Activated CD8-positive, alpha-beta T cell treated with anti-CD3 and anti-CD28 coated beads for 36 hours (primary cell): ENCODE measurements at regions not wholly inside any gene's neighbourhood (a gene's known extent, or its start where the extent isn't known, plus 50 kb on each side); places are given as distances from the start of the nearest gene placed in this dataset.
A peak's percentile ranks its signal among the peaks of the same experiment; 100 is the strongest.

Source experiments
- ATAC-seq: fragments of 200-7000 bp; cut with Tn5 transposase; one replicate; pipeline ENCODE4 v1.10.0; 2021; ENCODE audit warnings: mild to moderate bottlenecking, moderate library complexity
- CTCF ChIA-PET: fragments of 350-600 bp; sonication (Branson Sonifier 250); formaldehyde crosslinking; loops from one replicate; lab custom pipeline; 2021; ENCODE audit warnings: antibody characterized with exemption; lab: Charles Lee
- POLR2A ChIA-PET: fragments of 350-600 bp; sonication (Branson Sonifier 250); formaldehyde crosslinking; loops from one replicate; lab custom pipeline; 2021; ENCODE audit warnings: antibody characterized with exemption; lab: Charles Lee
- DNase-seq: peaks from one replicate; pipeline ENCODE4 v3.0.0-alpha.2; 2020
- H3K27ac Mint-ChIP-seq: one replicate; pipeline ENCODE4 v1.8.0; 2021; ENCODE audit warnings: mild to moderate bottlenecking, mixed read lengths
- H3K27me3 Mint-ChIP-seq: one replicate; pipeline ENCODE4 v1.8.0; 2021; ENCODE audit warnings: mixed read lengths
- H3K36me3 Mint-ChIP-seq: one replicate; pipeline ENCODE4 v1.8.0; 2021; ENCODE audit warnings: low read depth, mixed read lengths
- H3K4me1 Mint-ChIP-seq: one replicate; pipeline ENCODE4 v1.8.0; 2021; ENCODE audit warnings: low read depth, mixed read lengths
- H3K4me3 Mint-ChIP-seq: one replicate; pipeline ENCODE4 v1.8.0; 2021; ENCODE audit warnings: mild to moderate bottlenecking, moderate library complexity, mixed read lengths
- H3K9me3 Mint-ChIP-seq: one replicate; pipeline ENCODE4 v1.8.0; 2021; ENCODE audit warnings: mixed read lengths
- intact Hi-C: fragments of 100-400 bp; cut with micrococcal nuclease; formaldehyde crosslinking; loops from one replicate; pipeline ENCODE4 v1.10.0; 2022
- TF ChIP-seq, protein P1 (sequence below): fragments of 200-600 bp; IDR thresholded peaks from one replicate; pipeline ENCODE4 v1.8.0; 2022; ENCODE audit warnings: antibody characterized with exemption, mild to moderate bottlenecking

DNA sequence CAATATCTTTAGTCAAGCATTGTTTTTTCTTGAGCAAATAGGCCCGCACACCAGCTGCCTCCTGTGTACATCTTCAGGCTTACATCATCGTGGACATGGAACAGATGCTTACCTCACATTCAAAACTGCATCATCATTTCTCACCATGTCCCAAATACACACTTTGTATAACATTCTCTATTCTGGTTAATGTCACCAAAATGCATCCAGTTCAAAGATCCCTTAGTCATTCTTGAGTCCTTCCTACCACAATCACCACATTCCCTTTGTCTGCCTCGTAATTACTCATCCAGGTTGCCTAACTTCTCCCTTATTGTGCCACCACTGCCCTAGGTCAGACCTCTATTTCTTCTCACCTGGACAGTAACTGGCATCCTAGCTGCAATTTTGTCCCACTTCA is 373.7 kb upstream of the GALNT5 start:
- TF ChIP-seq, protein P1, sequence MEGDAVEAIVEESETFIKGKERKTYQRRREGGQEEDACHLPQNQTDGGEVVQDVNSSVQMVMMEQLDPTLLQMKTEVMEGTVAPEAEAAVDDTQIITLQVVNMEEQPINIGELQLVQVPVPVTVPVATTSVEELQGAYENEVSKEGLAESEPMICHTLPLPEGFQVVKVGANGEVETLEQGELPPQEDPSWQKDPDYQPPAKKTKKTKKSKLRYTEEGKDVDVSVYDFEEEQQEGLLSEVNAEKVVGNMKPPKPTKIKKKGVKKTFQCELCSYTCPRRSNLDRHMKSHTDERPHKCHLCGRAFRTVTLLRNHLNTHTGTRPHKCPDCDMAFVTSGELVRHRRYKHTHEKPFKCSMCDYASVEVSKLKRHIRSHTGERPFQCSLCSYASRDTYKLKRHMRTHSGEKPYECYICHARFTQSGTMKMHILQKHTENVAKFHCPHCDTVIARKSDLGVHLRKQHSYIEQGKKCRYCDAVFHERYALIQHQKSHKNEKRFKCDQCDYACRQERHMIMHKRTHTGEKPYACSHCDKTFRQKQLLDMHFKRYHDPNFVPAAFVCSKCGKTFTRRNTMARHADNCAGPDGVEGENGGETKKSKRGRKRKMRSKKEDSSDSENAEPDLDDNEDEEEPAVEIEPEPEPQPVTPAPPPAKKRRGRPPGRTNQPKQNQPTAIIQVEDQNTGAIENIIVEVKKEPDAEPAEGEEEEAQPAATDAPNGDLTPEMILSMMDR = no peak
- intact Hi-C loops = no loop called here
- POLR2A ChIA-PET = interaction anchor here (0.7 kb wide), 1 partner anchor 156 kb away, joined by 3 read pairs; no protein-coding TSS in a partner anchor
- Mint-ChIP-seq H3K36me3 (no peaks in the 10 kb centered on the region), H3K27ac (no peak overlapping the region), H3K9me3 (no peaks in the 10 kb centered on the region), H3K4me3 (no peak overlapping the region), H3K4me1 (no peaks in the 10 kb centered on the region), H3K27me3 (peaks cover 5% of the 10 kb centered on the region)
- CTCF ChIA-PET = no interaction called here
- DNase-seq (no peak), ATAC-seq (no peak)

DNA sequence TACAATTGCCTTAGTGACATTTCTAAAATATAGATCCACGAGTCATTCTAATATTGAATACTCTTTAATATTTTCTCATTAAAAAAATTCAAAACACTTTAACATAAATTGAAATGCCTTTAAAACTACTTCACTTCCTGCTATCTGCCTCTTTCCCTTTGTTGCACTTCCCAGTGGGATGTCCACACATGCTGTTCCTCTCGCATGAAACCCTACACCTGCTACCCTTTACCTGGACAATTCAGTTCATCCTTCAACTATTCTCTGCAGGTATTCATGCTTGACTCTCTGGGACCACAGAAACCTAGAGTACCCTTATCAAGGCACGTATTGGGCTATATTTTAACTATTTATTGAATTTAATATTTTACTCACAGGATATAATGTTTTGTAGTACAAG is 373.3 kb upstream of the GALNT5 start:
- Mint-ChIP-seq H3K27ac (no peak overlapping the region), H3K27me3 (peaks cover 6% of the 10 kb centered on the region), H3K4me1 (no peaks in the 10 kb centered on the region), H3K4me3 (no peak overlapping the region), H3K36me3 (no peaks in the 10 kb centered on the region), H3K9me3 (no peaks in the 10 kb centered on the region)
- intact Hi-C loops = no loop called here
- POLR2A ChIA-PET = no interaction called here
- CTCF ChIA-PET = no interaction called here
- TF ChIP-seq, protein P1 = no peak
- ATAC-seq = no peak
- DNase-seq = no peak

DNA sequence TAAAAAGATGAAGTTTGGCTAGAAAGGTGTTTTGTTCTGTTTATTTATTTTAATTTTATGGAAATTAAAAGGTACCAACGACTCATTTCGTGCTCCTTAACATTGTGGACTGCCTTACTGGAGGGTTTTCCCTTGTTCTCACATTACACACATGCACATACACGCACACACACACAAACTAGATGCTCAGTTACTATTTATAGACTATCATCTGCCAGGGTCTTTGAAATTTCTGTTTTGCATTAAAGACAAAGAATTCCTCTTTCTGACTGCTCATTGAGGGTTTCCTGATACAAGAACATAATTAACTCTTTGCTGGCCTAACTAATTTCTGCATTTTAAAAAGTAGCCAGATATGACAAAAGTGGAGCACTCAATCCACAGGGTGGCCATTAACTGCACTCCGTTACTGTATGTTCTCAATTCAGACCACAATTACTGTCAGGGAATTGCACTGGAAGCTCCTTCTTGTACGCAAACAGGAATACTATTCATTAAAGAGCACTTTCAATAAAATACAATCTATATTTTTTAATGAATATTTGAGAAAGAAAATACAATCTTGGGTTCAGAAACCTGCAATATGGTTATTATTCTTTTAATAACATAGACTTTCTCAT is 366.9 kb upstream of the GALNT5 start:
- Mint-ChIP-seq H3K27me3 (peaks cover 27% of the 10 kb centered on the region), H3K27ac (no peak overlapping the region)
- POLR2A ChIA-PET = no interaction called here

DNA sequence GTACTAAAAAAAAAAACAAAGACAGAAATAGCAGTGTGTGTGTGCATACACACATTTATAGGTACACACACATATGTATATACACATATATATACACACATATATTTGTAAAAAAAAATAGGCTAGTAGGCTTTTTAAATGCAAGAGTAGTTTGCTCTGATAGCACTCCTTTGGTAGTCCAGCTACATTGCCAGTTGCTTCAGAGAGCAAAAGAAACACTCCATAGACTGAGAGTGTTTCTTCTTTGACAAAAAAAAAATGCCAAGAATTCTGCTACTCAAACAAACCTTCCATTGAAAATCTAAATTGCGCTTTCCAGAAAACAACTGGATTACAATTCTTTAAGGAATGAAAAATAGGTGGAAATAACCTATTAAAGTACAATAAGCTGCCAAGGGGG is 365.9 kb upstream of the GALNT5 start:
- POLR2A ChIA-PET = no interaction called here
- Mint-ChIP-seq H3K4me3 (no peak overlapping the region), H3K36me3 (no peaks in the 10 kb centered on the region), H3K27ac (no peak overlapping the region), H3K4me1 (peaks cover 11% of the 10 kb centered on the region), H3K9me3 (no peaks in the 10 kb centered on the region), H3K27me3 (peaks cover 31% of the 10 kb centered on the region)
- TF ChIP-seq, protein P1 = no peak
- DNase-seq (no peak), ATAC-seq (no peak)
- intact Hi-C loops = loop anchor here (10.0 kb wide), 1 partner anchor 557 kb away; the partner anchor contains the start of gene NR4A2
- CTCF ChIA-PET = no interaction called here

More for the DNA sequence above, 366.9 kb upstream of the GALNT5 start:
- Mint-ChIP-seq H3K9me3 (no peaks in the 10 kb centered on the region), H3K4me1 (peaks cover 4% of the 10 kb centered on the region), H3K36me3 (no peaks in the 10 kb centered on the region), H3K4me3 (no peak overlapping the region)
- TF ChIP-seq, protein P1 = no peak
- DNase-seq = no peak
- CTCF ChIA-PET = no interaction called here
- intact Hi-C loops = loop anchor here (10.0 kb wide), 1 partner anchor 556 kb away; the partner anchor contains the start of gene NR4A2
- no peak for ATAC-seq

DNA sequence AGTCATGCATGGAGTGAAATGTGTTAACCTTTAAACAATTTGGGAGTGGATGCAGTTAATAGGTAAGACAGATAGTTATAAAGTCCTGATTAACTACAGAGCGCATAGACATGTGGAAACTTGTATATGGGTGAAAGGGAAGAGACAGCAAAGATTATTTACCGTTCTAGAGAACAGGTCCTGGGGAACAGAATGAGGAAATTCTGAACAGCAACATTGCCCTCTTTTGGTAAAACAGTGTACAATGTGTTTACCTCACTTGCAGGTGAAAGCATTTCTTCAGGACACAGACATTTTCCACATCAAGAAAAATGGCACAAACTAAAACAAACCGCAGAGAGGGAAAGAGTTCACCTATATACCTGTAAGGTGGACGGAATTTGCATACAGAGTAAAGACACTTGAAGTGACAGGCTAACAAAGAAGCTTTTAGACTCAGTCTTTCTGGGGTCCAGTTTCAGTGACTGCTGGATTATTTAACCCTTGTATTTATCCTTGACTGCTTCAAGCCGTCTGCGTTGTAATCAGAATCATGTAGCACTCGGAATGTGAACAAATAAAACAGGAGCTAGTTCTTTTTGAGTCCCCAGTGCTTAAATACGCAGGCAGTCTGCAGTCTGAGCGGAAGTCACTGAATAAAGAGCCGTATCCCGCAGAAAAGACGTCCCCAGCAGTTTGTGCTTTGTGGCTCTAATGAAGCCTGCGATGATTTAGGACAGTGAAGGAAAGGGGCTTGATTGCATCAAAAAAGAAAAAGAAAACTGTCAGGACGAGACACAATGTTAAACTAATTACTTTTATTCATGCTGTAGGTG is 364.8 kb upstream of the GALNT5 start:
- TF ChIP-seq, protein P1 = no peak
- H3K4me1 Mint-ChIP-seq = peaks cover 11% of the 10 kb centered on the region
- DNase-seq (no peak), ATAC-seq (peak; percentile 47)
- ChIA-PET CTCF (interaction anchor here (0.6 kb wide), 1 partner anchor 860 kb away, joined by 3 read pairs; no protein-coding TSS in a partner anchor), POLR2A (no interaction called here)
- H3K27ac Mint-ChIP-seq = no peak overlapping the region
- no peaks in the 10 kb centered on the region for H3K9me3 Mint-ChIP-seq
- H3K27me3 Mint-ChIP-seq = peaks cover 31% of the 10 kb centered on the region
- no peak overlapping the region for H3K4me3 Mint-ChIP-seq
- no peaks in the 10 kb centered on the region for H3K36me3 Mint-ChIP-seq
- intact Hi-C loops = loop anchor here (10.0 kb wide), 1 partner anchor 558 kb away; the partner anchor contains the start of gene NR4A2
